Stimulated activated CD4-positive, alpha-beta T cell treated with anti-CD3 and anti-CD28 coated beads, Interleukin-12 subunit alpha, Interleukin-12 subunit beta, amount 100 ng/mL, for 24 hours (primary cell): ENCODE measurements at regions not wholly inside any gene's neighbourhood (a gene's known extent, or its start where the extent isn't known, plus 50 kb on each side); places are given as distances from the start of the nearest gene placed in this dataset.
"Not testable (repeated sequence)": the region's sequence is repeated elsewhere in the genome, so short reads cannot be mapped to it uniquely, and the experiment has no call there.

Experiments used
- DNase-seq, 2 experiments: peaks; one replicate each; pipeline ENCODE4 v3.0.0-alpha.2; 2020; ENCODE audit warnings: low read depth in 2 of 2

DNA sequence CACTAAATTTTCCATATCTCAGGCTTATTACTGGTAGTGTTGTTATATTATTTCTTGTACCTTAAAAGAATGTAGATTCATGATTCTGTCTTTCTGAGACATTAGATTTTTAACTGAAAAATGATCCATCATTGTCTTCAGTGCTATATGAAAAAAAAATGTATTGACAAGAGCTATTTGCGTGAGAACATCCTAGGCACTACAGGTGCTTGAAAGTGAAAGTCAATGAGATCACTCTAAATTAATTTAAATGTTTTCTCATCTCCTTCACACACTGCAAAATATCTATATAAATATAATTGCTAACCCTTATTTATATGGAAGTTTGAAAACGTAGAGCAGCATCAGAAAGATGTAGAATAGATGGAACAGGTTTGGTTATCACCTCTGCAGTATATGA, 684.6 kb downstream of the TRIB2 start:
- no peak for DNase-seq

DNA sequence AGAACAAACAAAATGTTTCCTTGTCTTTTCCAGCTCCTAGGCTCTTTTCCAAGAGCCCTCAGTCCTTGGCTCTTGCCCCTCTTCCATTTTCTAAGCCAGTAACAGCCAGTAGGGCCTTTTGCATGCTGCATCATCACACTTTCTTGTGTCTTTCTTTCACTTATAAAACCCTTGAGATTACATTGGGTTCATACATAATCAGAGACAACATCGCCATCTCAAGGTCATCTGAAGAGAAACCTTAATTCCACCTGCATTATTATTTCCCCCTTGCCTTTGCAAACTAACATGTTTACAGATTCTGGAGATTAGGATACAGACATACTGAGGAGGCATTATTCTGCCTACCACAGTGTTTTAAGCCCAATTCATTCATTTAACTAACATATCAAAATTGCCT, 697.3 kb downstream of the TRIB2 start:
- DNase-seq: no peak

DNA sequence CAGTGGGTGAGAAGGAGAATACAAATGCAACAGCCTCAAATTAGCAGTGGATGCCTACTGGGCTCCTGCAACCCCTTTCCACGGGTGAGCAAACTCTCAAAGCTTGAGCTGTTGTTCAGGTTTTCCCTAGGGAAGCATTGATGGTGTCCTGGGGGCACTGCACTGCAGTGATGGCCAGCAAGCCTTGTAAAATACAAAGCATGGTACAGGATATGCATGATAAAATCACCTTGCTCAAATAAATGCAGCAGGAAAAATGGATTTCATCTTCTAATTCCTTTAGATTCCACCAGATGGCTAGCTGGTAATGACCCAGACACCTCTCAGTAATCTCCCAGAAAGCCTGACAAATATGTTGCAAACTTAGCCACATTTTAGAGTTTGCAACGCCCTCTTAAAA, 698.2 kb downstream of the TRIB2 start:
- no peak for DNase-seq

DNA sequence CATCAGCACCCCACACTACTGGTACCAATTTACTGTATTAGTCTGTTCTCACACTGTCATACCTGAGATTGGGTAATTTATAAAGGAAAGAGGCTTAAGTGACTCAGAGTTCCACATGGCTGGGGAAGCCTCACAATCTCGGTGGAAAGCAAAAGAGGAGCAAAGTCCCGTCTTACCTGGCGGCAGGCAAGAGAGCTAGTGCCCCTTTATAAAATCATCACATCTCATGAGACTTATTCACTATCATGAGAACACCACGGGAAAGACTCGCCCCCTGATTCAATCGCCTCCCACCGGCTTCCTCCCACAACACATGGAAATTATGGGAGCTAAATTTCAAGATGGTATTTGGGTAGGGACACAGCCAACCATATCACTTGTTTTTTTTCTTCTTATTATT, 717.2 kb downstream of the TRIB2 start:
- DNase-seq: no peak

DNA sequence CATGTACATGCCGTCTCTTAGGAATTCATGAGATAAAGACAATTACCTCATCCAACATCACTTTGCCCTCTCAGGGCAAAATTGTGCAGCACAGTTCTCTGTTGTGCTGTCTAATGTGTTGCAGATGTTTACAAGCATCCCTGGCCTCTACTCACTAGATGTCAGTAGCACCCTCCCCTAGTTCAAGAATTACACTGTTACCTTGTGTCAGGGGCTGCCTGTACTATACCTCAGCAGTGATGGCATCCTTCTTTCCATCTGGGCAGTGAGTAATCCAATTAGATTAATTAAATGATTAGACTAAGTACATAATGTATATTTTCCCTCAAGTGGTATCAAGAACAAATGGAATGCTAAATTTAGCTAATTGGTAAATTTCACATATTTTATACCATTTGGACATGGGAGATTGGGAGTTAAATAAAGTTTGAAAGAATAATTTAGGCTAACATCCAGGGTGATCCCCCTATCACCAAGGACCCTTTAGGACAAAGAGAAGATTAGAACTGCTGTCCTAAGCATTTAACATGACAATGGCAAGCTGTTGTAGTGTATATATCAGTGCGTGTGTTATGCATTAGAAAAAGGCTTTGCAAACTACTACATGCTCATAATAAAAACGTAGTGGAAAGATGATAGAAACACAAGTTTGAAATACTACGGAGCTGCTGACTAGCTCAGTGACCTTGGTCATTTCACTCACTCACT, 727.0 kb downstream of the TRIB2 start:
- DNase-seq: not testable (repeated sequence)

DNA sequence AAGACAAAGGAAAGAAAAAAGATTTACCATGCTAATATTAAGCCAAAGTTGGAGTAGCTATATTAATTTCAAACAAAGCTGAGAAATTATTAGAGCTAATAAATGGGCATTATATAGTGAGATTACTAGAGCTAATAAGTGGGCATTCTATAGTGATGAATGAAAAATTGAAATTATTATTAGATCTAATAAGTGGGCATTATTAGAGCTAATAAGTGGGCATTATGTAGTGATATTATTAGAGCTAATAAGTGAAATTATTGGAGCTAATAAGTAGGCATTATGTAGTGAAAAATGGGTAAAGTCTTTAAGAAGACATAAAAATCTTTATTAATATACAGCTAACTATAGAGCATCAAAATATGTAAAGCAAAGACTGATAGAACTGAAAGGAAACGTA, 745.7 kb downstream of the TRIB2 start:
- no peak for DNase-seq

DNA sequence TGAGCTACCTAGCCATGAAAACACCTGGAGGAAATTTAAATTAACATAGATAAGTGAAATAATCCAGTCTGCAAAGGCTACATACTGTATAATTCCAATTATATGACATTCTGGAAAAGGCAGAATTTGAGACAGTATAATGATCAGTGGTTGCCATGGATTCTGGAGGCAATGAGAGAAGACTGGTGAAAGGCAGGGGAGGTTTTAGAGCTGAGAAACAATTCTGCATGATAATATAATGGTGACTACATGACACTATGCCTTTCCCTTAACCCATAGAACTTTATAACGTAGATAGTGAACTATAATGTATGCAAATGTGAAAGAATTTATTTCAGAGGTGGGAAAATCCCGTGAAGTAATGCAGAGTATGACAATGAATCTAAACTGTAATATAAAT, 749.3 kb downstream of the TRIB2 start:
- no peak for DNase-seq

DNA sequence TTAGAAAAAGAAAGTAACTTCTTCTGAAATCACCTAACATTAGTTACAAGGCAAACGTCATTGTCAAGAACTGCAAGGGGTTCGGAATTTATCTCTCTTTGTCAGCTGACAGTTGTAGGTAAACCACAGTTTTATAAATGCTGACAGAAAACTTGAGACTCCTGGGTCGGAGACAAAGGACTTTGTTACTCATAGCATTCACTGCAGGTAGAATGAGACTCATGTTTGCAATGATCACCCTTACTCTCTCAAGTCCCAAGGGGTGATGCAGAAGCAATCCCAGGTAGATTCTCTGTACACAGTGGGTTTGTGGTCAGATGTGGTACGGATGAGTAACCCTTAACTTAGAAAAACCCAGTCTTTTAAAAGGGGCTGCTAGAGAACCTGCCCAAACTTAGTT, 757.8 kb downstream of the TRIB2 start:
- DNase-seq: no peak

DNA sequence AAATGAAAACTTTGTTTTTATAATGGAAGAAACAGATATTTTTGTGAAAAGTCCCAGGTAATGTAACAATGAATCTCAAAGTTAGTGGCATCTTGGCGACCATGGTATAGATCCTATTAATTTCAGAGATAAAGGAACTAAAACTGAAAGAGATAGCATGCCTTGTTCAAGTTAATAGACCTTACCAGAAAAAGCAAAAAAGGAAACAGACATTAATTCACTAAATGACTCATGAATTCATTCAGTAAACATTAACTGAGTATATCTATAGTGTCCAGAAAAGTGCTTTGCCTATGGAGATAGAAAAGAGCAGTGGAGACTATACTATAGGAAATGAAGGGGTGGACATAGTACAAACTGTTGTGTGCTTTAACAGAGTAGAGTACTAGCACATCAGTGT, 763.3 kb downstream of the TRIB2 start:
- DNase-seq: no peak

DNA sequence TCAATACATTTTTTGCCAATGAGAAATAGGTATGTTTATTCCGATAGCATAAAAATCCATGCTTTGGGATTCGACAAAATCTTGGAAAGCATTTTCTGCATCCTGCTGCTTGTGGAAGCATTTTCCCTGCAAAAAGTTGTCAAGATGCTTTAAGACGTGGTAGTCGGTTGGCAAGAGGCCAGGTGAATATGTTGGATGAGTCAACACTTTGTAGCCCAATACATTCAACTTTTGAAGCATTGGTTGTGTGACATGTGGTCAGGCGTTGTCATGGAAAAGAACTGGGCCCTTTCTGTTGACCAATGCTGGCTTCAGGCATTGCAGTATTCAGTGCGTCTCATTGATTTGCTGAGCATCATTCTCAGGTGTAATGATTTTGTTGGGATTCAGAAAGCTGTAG, 764.5 kb downstream of the TRIB2 start:
- no peak for DNase-seq

DNA sequence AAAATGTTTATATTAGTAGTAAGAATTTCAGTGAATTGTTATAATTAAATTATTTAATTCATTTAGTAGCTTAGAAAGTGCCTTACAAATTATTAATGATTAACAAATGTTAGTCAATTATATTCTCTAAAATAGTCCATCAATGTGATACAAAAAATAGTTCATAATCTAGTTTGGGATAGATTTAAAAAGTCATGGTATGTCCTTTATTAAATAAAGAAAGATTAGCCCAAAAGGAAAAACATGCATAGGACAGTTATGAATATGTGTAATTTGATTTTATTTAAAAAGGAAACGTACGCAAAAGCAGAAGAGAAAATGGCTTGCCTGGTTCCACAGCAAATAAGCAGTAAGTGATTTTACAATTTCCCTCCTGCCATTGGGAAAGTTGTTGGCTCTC, 768.5 kb downstream of the TRIB2 start:
- DNase-seq: no peak

DNA sequence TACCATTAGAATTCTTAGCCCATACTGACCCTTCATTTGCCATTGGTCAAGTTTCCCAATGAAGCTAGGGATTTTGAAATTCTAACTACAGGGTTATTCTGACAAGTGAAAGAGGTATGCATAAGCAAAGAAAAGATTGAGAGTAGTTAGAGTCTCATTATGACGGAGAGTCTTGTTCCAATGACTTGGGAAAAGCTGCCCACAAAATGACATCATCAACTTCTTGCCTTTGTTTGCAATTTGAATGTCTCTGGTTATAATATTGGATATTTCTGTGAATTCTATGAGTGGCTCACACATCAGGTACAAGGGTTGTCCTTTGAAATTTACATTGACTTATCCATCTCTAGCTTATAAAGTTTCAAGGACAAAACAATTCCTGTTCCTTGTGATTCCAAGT, 772.2 kb downstream of the TRIB2 start:
- no peak for DNase-seq

DNA sequence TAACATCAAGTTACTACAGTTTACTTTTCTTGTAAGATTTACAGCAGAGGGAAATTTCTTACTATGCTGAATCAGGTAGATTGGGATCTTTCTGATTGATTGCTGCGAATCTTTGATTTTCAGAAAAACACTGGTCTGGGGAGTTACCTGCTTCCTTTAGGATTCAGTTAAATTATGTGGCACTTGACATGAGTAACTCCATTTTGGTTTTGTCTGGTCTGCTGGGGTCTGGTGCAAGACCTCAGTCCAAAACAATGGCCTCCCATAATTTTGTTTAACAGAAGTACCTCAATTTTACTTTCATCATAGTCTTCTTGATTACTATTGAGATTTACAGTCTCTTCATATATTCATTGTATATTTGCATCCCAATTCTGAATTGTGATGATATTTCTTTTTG, 775.5 kb downstream of the TRIB2 start:
- DNase-seq: no peak

DNA sequence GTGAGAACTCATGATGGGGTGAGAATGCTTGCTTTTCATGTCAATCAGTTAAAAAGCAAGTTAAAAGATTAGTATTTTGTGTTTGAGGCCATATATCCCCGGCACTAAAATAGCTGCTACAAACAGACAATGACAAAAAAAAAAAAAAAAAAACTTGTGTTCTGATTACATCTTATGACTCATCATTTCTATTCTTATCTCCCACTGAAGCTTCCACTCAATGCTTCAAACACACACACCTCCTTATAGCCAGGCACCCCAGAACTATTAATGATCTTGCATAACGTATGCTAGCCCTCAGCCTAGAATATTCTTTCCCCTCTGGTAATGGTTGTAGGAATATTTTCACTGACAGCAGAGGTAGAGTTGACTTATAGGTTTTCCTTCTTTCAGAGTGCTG, 778.3 kb downstream of the TRIB2 start:
- DNase-seq: no peak

DNA sequence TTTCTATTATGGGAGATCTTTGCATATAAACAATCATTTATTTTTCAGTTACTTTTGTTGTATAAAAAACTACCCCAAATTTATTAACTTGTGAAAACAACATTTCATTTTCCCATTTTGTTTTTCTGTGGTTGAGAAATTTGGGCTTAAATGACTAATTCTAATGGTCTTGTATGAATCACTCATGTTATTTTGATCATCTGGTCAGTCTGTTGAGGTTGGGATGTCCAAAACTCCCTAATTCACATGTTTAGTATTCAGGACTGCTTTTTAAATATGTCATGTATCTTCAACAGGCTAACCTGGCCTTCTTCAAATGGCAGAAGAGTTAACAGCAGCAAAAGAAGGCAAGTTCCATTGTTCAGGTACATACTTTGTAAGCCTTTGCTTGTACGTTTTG, 788.1 kb downstream of the TRIB2 start:
- no peak for DNase-seq

DNA sequence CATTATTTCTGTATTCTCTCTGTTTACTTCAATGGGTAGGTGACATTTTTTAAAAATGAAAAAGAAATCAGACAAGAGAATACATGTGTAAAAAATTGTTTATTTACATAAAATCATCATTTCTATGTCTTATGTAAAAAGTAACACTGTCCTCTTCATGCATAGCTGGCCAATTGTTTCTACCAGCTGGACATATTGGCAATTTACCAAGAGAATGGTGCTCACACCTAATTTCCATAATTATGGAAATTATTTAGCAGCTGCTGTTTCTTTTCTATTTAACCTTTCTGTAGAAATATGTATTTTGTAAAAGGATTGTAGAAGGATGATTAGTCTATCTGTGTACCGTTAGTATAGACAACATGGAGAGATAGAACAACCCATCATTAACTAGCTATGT, 791.9 kb downstream of the TRIB2 start:
- no peak for DNase-seq

DNA sequence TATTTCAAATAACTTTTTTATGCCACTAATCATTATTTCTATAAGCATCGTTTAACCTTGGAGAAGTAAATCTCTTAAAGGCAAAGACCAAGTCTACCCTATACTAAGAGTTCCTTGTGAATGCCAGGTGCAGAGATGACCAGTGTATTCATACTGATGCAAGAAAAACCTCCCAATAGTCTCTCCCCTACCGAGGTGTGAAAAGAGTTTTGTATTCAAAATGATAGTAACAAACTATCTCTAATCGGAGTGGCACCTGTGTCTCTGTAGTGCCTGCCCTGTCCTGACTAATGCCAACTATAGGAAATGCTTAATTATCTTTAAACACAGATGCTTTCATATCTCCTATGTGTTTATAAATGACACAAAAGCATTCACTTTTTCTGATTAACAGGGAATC, 798.5 kb downstream of the TRIB2 start:
- DNase-seq: no peak

DNA sequence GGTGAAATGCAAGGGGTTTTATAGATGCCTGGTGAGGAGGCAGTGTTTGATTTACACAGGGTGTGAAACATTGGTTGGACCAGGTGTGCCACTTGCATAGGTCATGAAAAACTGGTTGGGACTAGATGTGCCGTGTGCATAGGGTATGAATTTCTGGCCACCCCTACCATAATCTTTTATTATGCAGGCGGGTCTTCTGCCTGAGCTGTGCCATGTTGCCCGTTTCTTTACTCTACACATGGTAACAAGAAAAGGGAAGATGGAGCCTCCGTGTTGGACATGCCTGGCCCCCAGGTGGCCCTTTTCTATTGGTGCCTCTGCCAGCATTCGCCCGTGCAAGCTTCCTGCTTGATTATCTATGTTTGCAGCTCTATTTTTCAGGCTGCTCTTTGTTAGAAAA, 805.4 kb downstream of the TRIB2 start:
- no peak for DNase-seq

DNA sequence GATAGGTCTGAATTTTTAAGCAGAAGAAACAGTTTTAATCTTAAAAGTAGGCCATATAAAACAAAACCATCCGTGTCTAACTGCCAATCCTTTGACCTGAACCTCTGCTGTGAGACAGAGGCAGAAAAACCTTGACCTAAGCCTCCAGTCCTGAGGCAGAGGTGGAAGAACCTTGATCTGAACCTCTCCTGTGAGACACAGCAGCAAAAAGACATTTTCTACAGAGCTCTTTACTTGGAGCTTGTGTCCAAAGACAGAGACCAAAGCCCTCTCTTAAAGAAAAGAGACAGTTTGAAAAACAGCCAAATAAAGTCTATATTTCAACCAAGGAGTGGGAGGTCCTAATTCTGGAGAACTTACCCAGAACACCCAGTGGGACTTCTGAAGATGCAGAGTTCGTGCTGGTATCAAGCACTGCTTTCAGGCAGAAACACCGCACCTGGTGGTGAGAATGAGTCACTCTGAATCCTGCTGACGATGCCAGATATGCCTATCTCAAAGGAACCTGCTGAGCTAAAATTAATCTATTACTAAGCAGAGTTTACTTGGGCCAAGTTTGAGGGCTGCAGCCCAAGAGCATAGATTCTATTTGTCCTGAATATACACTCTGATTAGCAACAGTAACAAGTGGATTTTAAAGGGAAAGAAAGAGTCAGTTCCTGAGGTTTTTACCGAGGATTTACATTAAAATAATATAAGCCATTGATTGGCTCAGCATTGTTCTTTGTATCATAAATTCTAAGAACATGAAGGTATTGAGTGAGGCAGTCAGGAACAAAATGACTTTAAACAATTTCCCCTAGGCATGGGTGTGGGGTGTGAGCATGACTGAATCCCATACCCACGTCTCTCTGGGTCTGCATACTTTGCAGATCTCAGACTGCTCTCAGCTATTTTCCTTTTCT, 806.4 kb downstream of the TRIB2 start:
- no peak for DNase-seq

DNA sequence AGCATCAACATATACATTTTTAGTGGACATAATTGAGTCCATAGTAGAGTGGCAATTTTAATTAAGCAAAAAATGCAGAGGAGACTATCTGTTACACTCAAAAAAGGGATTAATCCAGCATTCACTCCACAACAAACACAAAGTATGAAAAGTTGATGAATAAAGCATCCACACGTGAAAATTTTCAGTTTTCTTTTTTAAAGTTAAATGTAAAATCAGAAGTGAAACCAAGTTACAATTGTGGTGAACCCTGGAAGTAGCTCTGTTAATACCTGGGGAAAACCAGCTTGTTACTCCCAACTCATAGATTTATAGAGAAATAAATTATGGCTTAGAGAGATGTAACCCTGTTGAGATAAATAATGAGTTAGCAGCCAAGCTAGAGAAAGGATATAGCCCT, 807.8 kb downstream of the TRIB2 start:
- no peak for DNase-seq

DNA sequence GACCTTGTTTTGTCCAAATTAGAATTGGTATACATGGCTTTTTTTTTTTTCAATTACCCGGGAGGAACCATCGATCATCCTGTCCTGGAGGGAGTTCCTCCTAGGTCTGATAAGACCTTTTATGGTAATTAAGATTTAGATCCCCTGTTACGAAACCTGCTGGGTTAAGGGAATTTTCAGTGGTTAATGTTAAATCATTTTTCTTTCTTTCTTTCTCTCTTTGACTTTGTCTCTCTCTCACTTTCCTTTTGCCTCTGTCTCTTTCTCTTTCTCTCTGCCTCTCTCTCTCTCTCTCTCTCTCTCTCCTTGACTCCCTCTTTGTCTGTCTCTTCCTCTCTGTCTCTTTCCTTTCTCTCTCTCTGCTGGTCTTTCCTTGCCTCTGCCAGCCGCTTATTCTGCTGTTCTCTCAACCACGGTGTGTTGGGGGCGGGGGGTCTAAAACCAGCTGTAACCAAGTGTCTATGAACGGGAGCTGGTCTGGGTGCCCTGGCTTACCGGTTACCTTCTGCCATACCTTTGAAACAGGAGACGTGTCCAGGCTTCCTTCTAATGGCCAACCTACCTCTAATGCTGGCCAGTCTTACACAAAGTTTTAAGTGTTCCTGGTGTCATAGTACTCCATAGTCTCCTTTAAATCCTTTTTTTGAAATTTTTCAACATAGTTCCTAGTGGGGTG, 815.1 kb downstream of the TRIB2 start:
- not testable (repeated sequence) for DNase-seq

DNA sequence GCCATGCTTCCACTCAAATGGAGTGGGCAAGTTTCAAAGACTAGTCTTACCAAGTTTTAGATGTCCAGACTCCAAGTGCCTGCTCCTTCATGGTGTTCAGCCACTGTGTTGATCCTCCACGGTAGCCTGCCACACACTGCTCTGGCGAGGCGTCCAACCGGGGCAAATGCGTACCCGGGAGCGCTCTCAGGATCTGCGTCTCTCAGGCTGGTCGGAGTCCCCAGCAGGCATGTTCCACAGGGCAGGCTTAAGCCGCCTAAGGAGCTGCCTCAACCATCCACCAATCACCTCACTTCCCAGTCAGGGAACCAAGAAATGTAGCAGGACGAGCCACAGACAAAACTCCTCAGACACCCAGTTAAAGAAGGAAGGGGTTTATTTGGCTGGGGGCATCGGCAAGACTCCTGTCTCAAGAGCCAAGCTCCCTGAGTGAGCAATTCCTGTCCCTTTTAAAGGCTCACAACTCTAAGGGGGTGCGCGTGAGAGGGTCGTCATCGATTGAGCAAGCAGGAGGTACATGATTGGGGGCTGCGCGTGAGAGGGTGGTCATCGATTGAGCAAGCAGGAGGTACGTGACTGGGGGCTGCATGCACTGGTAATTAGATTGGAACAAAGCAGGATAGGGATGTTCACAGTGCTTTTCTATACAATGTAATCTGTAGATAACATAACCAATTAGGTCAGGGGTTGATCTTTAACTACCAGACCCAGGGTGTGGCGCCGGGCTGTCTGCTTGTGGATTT, 816.2 kb downstream of the TRIB2 start:
- DNase-seq: not testable (repeated sequence)
